ENCODE measurements at regions not wholly inside any gene's neighbourhood (a gene's known extent, or its start where the extent isn't known, plus 50 kb on each side); places are given as distances from the start of the nearest gene placed in this dataset.
"Not testable (repeated sequence)": the region's sequence is repeated elsewhere in the genome, so short reads cannot be mapped to it uniquely, and the experiment has no call there.

GRCh38 chr4:115515366-115515765, 401.9 kb upstream of the NDST4 start:
- Histone ChIP-seq H3K9me3 (no peaks in the 10 kb centered on the region), H3K27me3 (no peaks in the 10 kb centered on the region), H3K4me1 (no peaks in the 10 kb centered on the region), H3K36me3 (ENCODE audit: low read depth, missing control alignments) (no peaks in the 10 kb centered on the region), H3K27ac (no peak overlapping the region), H3K4me3 (no peak overlapping the region)
- no peak for TF ChIP-seq CTCF (IDR thresholded peaks at IDR 0.05)
- no peak for TF ChIP-seq POLR2A (IDR thresholded peaks at IDR 0.05)
- intact Hi-C loops (cut with DNase I; ENCODE audit: low total_unique reads): no loop called here
- no peak for DNase-seq
- 96 to 98% methylated on average over 2 of the region's 2 CpGs for WGBS, 2 donors

- Histone ChIP-seq H3K27ac (no peak overlapping the region), H3K4me1 (no peaks in the 10 kb centered on the region), H3K27me3 (no peaks in the 10 kb centered on the region), H3K9me3 (no peaks in the 10 kb centered on the region), H3K4me3 (no peak overlapping the region), H3K36me3 (ENCODE audit: low read depth, missing control alignments) (no peaks in the 10 kb centered on the region)
- intact Hi-C loops (cut with DNase I; ENCODE audit: low total_unique reads): no loop called here
- no peak for TF ChIP-seq POLR2A (IDR thresholded peaks at IDR 0.05)
- no peak for TF ChIP-seq CTCF (IDR thresholded peaks at IDR 0.05)
- DNase-seq: no peak
- 77 to 90% methylated on average over 1 of the region's 1 CpG for WGBS, 2 donors
These were observed 401.3 kb upstream of the NDST4 start for GRCh38 chr4:115514675-115515074.

- no peaks in the 10 kb centered on the region for H3K9me3 ChIP-seq
- no peaks in the 10 kb centered on the region for H3K36me3 ChIP-seq (ENCODE audit: low read depth, missing control alignments)
- intact Hi-C loops (cut with DNase I; ENCODE audit: low total_unique reads): no loop called here
- 47 to 64% methylated on average over 1 of the region's 1 CpG for WGBS, 2 donors
- TF ChIP-seq CTCF (IDR thresholded peaks at IDR 0.05) (no peak), POLR2A (IDR thresholded peaks at IDR 0.05) (no peak)
- H3K4me1 ChIP-seq: no peaks in the 10 kb centered on the region
- H3K4me3 ChIP-seq: no peak overlapping the region
- no peaks in the 10 kb centered on the region for H3K27me3 ChIP-seq
- no peak for DNase-seq
- no peak overlapping the region for H3K27ac ChIP-seq
These were observed 391.9 kb upstream of the NDST4 start for GRCh38 chr4:115505326-115505725.

GRCh38 chr4:115501656-115502055, 388.2 kb upstream of the NDST4 start:
- no peaks in the 10 kb centered on the region for H3K27me3 ChIP-seq
- H3K4me1 ChIP-seq: no peaks in the 10 kb centered on the region
- no peaks in the 10 kb centered on the region for H3K9me3 ChIP-seq
- H3K36me3 ChIP-seq (ENCODE audit: low read depth, missing control alignments): no peaks in the 10 kb centered on the region
- H3K4me3 ChIP-seq: no peak overlapping the region
- DNase-seq: no peak
- H3K27ac ChIP-seq: no peak overlapping the region
- TF ChIP-seq CTCF (IDR thresholded peaks at IDR 0.05) (no peak), POLR2A (IDR thresholded peaks at IDR 0.05) (no peak)
- intact Hi-C loops (cut with DNase I; ENCODE audit: low total_unique reads): no loop called here
- 26 to 39% methylated on average over 2 of the region's 2 CpGs for WGBS, 2 donors

GRCh38 chr4:115493770-115494169, 380.4 kb upstream of the NDST4 start:
- H3K4me1 ChIP-seq; H3K27me3 ChIP-seq; intact Hi-C loops (cut with DNase I; ENCODE audit: low total_unique reads); H3K27ac ChIP-seq; H3K4me3 ChIP-seq; H3K36me3 ChIP-seq (ENCODE audit: low read depth, missing control alignments); DNase-seq; H3K9me3 ChIP-seq: not testable (repeated sequence)
- 69 to 77% methylated on average over 9 to 10 of the region's 10 CpGs for WGBS, 2 donors
